Body of pancreas (tissue), 4 donors: ENCODE measurements at regions not wholly inside any gene's neighbourhood (a gene's known extent, or its start where the extent isn't known, plus 50 kb on each side); places are given as distances from the start of the nearest gene placed in this dataset.

Experiments
- ATAC-seq: fragments of 150-250 bp; one replicate; pipeline ENCODE4 v1.9.1; 2016
- DNase-seq, 4 donors: peaks; one replicate each; pipeline ENCODE4 v3.0.0-alpha.2; 2019
- H3K27ac ChIP-seq, 4 donors: fragments of 200-600 bp; sonication (generic); 1 replicate in 3 of 4; 2 replicates in 1 of 4; pipeline versions ENCODE4 v1.5.1 to v1.6.1; 2016 to 2019; ENCODE audit warnings: mild to moderate bottlenecking in 1 of 4, mixed read lengths in 1 of 4, moderate library complexity in 1 of 4
- H3K27me3 ChIP-seq, 2 donors: fragments of 200-600 bp; sonication (generic); one replicate each; pipeline ENCODE4 v1.6.0; 2016; ENCODE audit warnings: mild to moderate bottlenecking in 1 of 2
- H3K36me3 ChIP-seq, 2 donors: fragments of 200-600 bp; sonication (generic); replicated peaks in 1 of 2; 2 replicates each; pipeline ENCODE4 v1.5.1; 2016; ENCODE audit warnings: low read depth in 2 of 2; ENCODE audit not compliant: insufficient read depth in 1 of 2
- H3K4me1 ChIP-seq: fragments of 200-600 bp; sonication (generic); one replicate; pipeline ENCODE4 v1.6.0; 2016
- H3K4me3 ChIP-seq, 2 donors: fragments of 200-600 bp; sonication (generic); 1 replicate in 1 of 2; 2 replicates in 1 of 2; pipeline ENCODE4 v1.5.1; 2016 to 2019
- H3K9me3 ChIP-seq, 3 donors: fragments of 200-600 bp; sonication (generic); 1 replicate in 2 of 3; 2 replicates in 1 of 3; pipeline ENCODE4 v1.5.1; 2016
- CTCF ChIP-seq, 7 experiments: fragments of 450-650 bp in 4 of 7; fragments of 200-600 bp in 3 of 7; sonication (generic) in 3 of 7; IDR thresholded peaks; one replicate each; pipeline ENCODE4 v1.5.1; 2016 to 2019; ENCODE audit warnings: antibody characterized with exemption in 7 of 7
- POLR2A ChIP-seq, 3 donors: fragments of 450-650 bp; IDR thresholded peaks; one replicate each; pipeline ENCODE4 v1.6.1; 2016; ENCODE audit warnings: antibody characterized with exemption in 3 of 3, mild to moderate bottlenecking in 2 of 3
- WGBS, 2 donors: methylation state at CpG; one replicate each; pipeline ENCODE4 v1.1.5; 2017; 5-methylcytosine and 5-hydroxymethylcytosine counted together
- intact Hi-C: fragments of 100-400 bp; cut with DNase I; formaldehyde crosslinking; loops from one replicate; pipeline ENCODE4 v1.15.1; 2023

GRCh38 chr13:21762512-21762911 lies 91.6 kb downstream of the FGF9 start:
- no peak overlapping the region for H3K27ac ChIP-seq
- no peaks in the 10 kb centered on the region for H3K9me3 ChIP-seq
- no peak for TF ChIP-seq CTCF (IDR thresholded peaks at IDR 0.05)
- TF ChIP-seq POLR2A (IDR thresholded peaks at IDR 0.05): no peak
- DNase-seq (no peak), ATAC-seq (no peak)
- WGBS, 2 donors: 85 to 88% methylated on average over 8 of the region's 8 CpGs
- H3K27me3 ChIP-seq: no peaks in the 10 kb centered on the region
- no peaks in the 10 kb centered on the region for H3K36me3 ChIP-seq
- peaks cover 24% of the 10 kb centered on the region for H3K4me1 ChIP-seq
- intact Hi-C loops: no loop called here
- H3K4me3 ChIP-seq: no peak overlapping the region

- WGBS, 2 donors: 67 to 82% methylated on average over 8 of the region's 8 CpGs
Observed at GRCh38 chr13:21767032-21767431, 96.2 kb downstream of the FGF9 start.

GRCh38 chr13:21771075-21771474 lies 100.2 kb downstream of the FGF9 start:
- Histone ChIP-seq H3K9me3 (no peaks in the 10 kb centered on the region), H3K36me3 (no peaks in the 10 kb centered on the region), H3K4me1 (no peaks in the 10 kb centered on the region), H3K27ac (no peak overlapping the region), H3K4me3 (no peak overlapping the region), H3K27me3 (no peaks in the 10 kb centered on the region)
- DNase-seq: no peak
- WGBS, 2 donors: 50 to 60% methylated on average over 1 of the region's 1 CpG
- no peak for ATAC-seq
- intact Hi-C loops: no loop called here
- no peak for TF ChIP-seq POLR2A (IDR thresholded peaks at IDR 0.05)

More at GRCh38 chr13:21767032-21767431, 96.2 kb downstream of the FGF9 start:
- ATAC-seq (no peak), DNase-seq (no peak)
- TF ChIP-seq POLR2A (IDR thresholded peaks at IDR 0.05) (no peak), CTCF (IDR thresholded peaks at IDR 0.05) (peak in 1 of 7 experiments; percentile 5)
- intact Hi-C loops: no loop called here
- Histone ChIP-seq H3K36me3 (no peaks in the 10 kb centered on the region), H3K9me3 (no peaks in the 10 kb centered on the region), H3K4me3 (no peak overlapping the region), H3K4me1 (no peaks in the 10 kb centered on the region), H3K27me3 (no peaks in the 10 kb centered on the region), H3K27ac (no peak overlapping the region)

- no peaks in the 10 kb centered on the region for H3K4me1 ChIP-seq
- no peak overlapping the region for H3K4me3 ChIP-seq
- no peak overlapping the region for H3K27ac ChIP-seq
- TF ChIP-seq CTCF (IDR thresholded peaks at IDR 0.05): no peak
- TF ChIP-seq POLR2A (IDR thresholded peaks at IDR 0.05): no peak
- H3K27me3 ChIP-seq: no peaks in the 10 kb centered on the region
- DNase-seq: no peak
- intact Hi-C loops: no loop called here
- H3K9me3 ChIP-seq: no peaks in the 10 kb centered on the region
- WGBS, 2 donors: 63 to 73% methylated on average over 1 of the region's 1 CpG
- no peak for ATAC-seq
- H3K36me3 ChIP-seq: no peaks in the 10 kb centered on the region
Observed at GRCh38 chr13:21777166-21777565, 106.3 kb downstream of the FGF9 start.

- intact Hi-C loops: no loop called here
- no peak for ATAC-seq
Observed at GRCh38 chr13:21777813-21778212, 106.9 kb downstream of the FGF9 start.

More at GRCh38 chr13:21777813-21778212, 106.9 kb downstream of the FGF9 start:
- Histone ChIP-seq H3K27ac (no peak overlapping the region), H3K9me3 (no peaks in the 10 kb centered on the region), H3K4me3 (no peak overlapping the region), H3K36me3 (no peaks in the 10 kb centered on the region), H3K4me1 (no peaks in the 10 kb centered on the region), H3K27me3 (no peaks in the 10 kb centered on the region)
- no peak for DNase-seq
- TF ChIP-seq POLR2A (IDR thresholded peaks at IDR 0.05): no peak
- TF ChIP-seq CTCF (IDR thresholded peaks at IDR 0.05): no peak
- WGBS, 2 donors: 66 to 82% methylated on average over 3 of the region's 3 CpGs
